ENCODE measurements at regions not wholly inside any gene's neighbourhood (a gene's known extent, or its start where the extent isn't known, plus 50 kb on each side); places are given as distances from the start of the nearest gene placed in this dataset.
"Not testable (repeated sequence)": the region's sequence is repeated elsewhere in the genome, so short reads cannot be mapped to it uniquely, and the experiment has no call there.

- TF ChIP-seq PATZ1 (CRISPR knock-in tag; IDR thresholded peaks at IDR 0.05; ENCODE audit: borderline replicate concordance); TOX (CRISPR knock-in tag; IDR thresholded peaks at IDR 0.05; ENCODE audit: borderline replicate concordance); OSR1 (CRISPR knock-in tag; IDR thresholded peaks at IDR 0.05); POU6F1 (CRISPR knock-in tag; IDR thresholded peaks at IDR 0.05; ENCODE audit: borderline replicate concordance, low read depth); ARNTL (CRISPR knock-in tag; IDR thresholded peaks at IDR 0.05; ENCODE audit: borderline replicate concordance, low read depth); ZFP3 (CRISPR knock-in tag; IDR thresholded peaks at IDR 0.05); CREB5 (CRISPR knock-in tag; IDR thresholded peaks at IDR 0.05; ENCODE audit: low read depth); ZFP30 (CRISPR knock-in tag; IDR thresholded peaks at IDR 0.05); ZC3H10 (CRISPR knock-in tag; IDR thresholded peaks at IDR 0.05); PPARA (CRISPR knock-in tag; IDR thresholded peaks at IDR 0.05; ENCODE audit: borderline replicate concordance); TSHZ2 (CRISPR knock-in tag; IDR thresholded peaks at IDR 0.05); ZNF565 (CRISPR knock-in tag; conservative IDR thresholded peaks at IDR 0.05; ENCODE audit: low read depth); CSRNP3 (CRISPR knock-in tag; IDR thresholded peaks at IDR 0.05): not testable (repeated sequence)
These were observed 74.9 kb upstream of the ATP5MC3 start for GRCh38 chr2:175256391-175256790.
